ENCODE measurements at regions not wholly inside any gene's neighbourhood (a gene's known extent, or its start where the extent isn't known, plus 50 kb on each side); places are given as distances from the start of the nearest gene placed in this dataset.

DNA sequence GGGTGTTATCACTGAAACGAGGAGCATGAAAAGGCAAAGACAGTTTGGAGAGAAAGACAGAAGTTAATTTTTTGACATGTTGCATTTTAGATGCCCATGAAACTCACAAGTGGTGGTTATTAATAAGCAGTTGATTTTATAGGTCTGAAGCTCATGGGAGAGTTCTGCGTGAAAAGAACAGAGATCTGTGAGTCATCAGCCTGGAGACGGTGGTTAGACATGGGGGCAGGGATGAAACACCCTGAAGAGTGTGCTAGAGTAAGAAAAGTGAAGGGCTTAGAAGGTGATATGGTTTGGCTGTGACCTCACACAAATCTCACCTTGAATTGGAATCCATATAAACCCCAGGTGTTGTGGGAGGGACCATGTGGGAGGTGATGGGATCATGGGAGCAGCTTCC, 289.1 kb upstream of the ISX start:
- TF ChIP-seq POLR2A (IDR thresholded peaks at IDR 0.05) (no peak), CTCF (IDR thresholded peaks at IDR 0.05) (no peak)
- 61 to 62% methylated on average over 3 of the region's 3 CpGs for WGBS, 2 donors
- no peak for DNase-seq
- Histone ChIP-seq H3K27me3 (no peaks in the 10 kb centered on the region), H3K27ac (no peak overlapping the region), H3K4me1 (no peaks in the 10 kb centered on the region), H3K4me3 (no peak overlapping the region), H3K9me3 (no peaks in the 10 kb centered on the region), H3K36me3 (ENCODE audit: low read depth, missing control alignments) (no peaks in the 10 kb centered on the region)
- intact Hi-C loops (cut with DNase I; ENCODE audit: low total_unique reads), result no loop called here

DNA sequence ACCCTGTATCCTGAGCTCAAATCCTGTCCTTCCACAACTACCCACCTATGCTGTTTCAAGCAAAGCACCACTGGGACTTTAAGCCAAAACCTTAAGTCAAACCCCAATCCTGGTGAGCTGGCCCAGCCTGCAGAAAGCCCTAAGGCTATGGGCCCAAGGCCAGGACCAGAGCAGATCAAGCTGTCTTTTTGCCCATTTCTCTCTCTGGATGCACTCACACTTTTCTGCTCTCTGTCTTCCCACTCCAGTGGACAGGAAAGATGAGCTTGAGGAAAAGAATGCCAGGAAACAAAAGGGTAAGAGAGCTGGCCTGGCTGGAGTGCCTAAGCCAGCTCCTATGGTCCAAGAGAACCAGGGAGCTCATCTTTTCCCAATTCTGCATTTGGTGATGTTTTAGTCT, 284.3 kb upstream of the ISX start:
- Histone ChIP-seq H3K4me1 (no peaks in the 10 kb centered on the region), H3K27me3 (no peaks in the 10 kb centered on the region), H3K9me3 (no peaks in the 10 kb centered on the region), H3K36me3 (ENCODE audit: low read depth, missing control alignments) (no peaks in the 10 kb centered on the region), H3K4me3 (no peak overlapping the region), H3K27ac (no peak overlapping the region)
- intact Hi-C loops (cut with DNase I; ENCODE audit: low total_unique reads), result no loop called here
- DNase-seq, result no peak
- TF ChIP-seq CTCF (IDR thresholded peaks at IDR 0.05) (no peak), POLR2A (IDR thresholded peaks at IDR 0.05) (no peak)

GRCh38 chr22:34783436-34783835, 282.5 kb upstream of the ISX start:
- no peaks in the 10 kb centered on the region for H3K9me3 ChIP-seq
- H3K27me3 ChIP-seq, result no peaks in the 10 kb centered on the region
- H3K27ac ChIP-seq, result no peak overlapping the region
- WGBS, 2 donors, result 23 to 26% methylated on average over 5 of the region's 5 CpGs
- intact Hi-C loops (cut with DNase I; ENCODE audit: low total_unique reads), result no loop called here
- H3K4me1 ChIP-seq, result no peaks in the 10 kb centered on the region
- DNase-seq, result no peak
- no peak for TF ChIP-seq POLR2A (IDR thresholded peaks at IDR 0.05)
- TF ChIP-seq CTCF (IDR thresholded peaks at IDR 0.05), result no peak
- H3K4me3 ChIP-seq, result no peak overlapping the region
- no peaks in the 10 kb centered on the region for H3K36me3 ChIP-seq (ENCODE audit: low read depth, missing control alignments)

- no peaks in the 10 kb centered on the region for H3K9me3 ChIP-seq
- intact Hi-C loops (cut with DNase I; ENCODE audit: low total_unique reads), result no loop called here
- H3K27ac ChIP-seq, result no peak overlapping the region
- 16 to 32% methylated on average over 3 of the region's 3 CpGs for WGBS, 2 donors
- no peak for DNase-seq
- no peak overlapping the region for H3K4me3 ChIP-seq
- TF ChIP-seq CTCF (IDR thresholded peaks at IDR 0.05) (no peak), POLR2A (IDR thresholded peaks at IDR 0.05) (no peak)
- no peaks in the 10 kb centered on the region for H3K36me3 ChIP-seq (ENCODE audit: low read depth, missing control alignments)
- H3K27me3 ChIP-seq, result no peaks in the 10 kb centered on the region
- no peaks in the 10 kb centered on the region for H3K4me1 ChIP-seq
These were observed 281.9 kb upstream of the ISX start for GRCh38 chr22:34784056-34784455.

- intact Hi-C loops (cut with DNase I; ENCODE audit: low total_unique reads), result no loop called here
- no peak for DNase-seq
- no peaks in the 10 kb centered on the region for H3K27me3 ChIP-seq
- no peak overlapping the region for H3K4me3 ChIP-seq
- 65 to 69% methylated on average over 5 of the region's 5 CpGs for WGBS, 2 donors
- H3K9me3 ChIP-seq, result no peaks in the 10 kb centered on the region
- H3K4me1 ChIP-seq, result no peaks in the 10 kb centered on the region
- H3K36me3 ChIP-seq (ENCODE audit: low read depth, missing control alignments), result no peaks in the 10 kb centered on the region
- TF ChIP-seq CTCF (IDR thresholded peaks at IDR 0.05) (no peak), POLR2A (IDR thresholded peaks at IDR 0.05) (no peak)
- H3K27ac ChIP-seq, result no peak overlapping the region
These were observed 268.1 kb upstream of the ISX start for GRCh38 chr22:34797826-34798225.

Measured in testis (tissue), 2 donors.